ENCODE measurements at regions not wholly inside any gene's neighbourhood (a gene's known extent, or its start where the extent isn't known, plus 50 kb on each side); places are given as distances from the start of the nearest gene placed in this dataset.

DNA sequence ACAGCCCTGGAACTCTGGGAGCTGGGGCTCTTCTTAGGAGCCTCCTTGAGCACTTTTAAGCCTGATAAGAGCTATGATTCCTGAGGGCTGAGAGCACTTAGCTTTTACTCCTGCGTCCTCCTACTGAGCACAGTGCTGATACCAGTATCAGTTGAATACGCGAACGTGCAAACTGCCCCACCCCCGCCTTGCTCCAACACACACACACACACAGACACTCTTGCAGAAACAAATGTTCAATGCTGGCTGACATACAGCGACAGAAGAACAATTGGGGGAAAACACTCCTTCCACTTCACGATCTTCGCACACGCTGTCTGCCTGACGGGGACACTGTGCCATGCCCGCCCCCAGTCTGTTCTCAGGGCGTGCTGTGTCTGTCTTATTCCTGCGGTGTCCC is 57.2 kb upstream of the DLK1 start:
- TF ChIP-seq POLR2A (IDR thresholded peaks at IDR 0.05; ENCODE audit: borderline replicate concordance, extremely low read depth, insufficient read depth, insufficient read length) (no peak), RAD21 (IDR thresholded peaks at IDR 0.05; ENCODE audit: low read depth) (no peak), EZH2 (IDR thresholded peaks at IDR 0.05) (no peak), EZH2phosphoT487 (IDR thresholded peaks at IDR 0.05; ENCODE audit: borderline replicate concordance) (no peak), ZNF274 (IDR thresholded peaks at IDR 0.05; ENCODE audit: low read depth, low read length) (no peak), YY1 (IDR thresholded peaks at IDR 0.05; ENCODE audit: extremely low read depth, insufficient replicate concordance, low read depth, low read length) (no peak), ZFX (IDR thresholded peaks at IDR 0.05) (no peak), EGR1 (IDR thresholded peaks at IDR 0.05; ENCODE audit: low read depth) (no peak), CEBPB (IDR thresholded peaks at IDR 0.05; ENCODE audit: low read depth) (no peak), SP1 (IDR thresholded peaks at IDR 0.05; ENCODE audit: low read depth) (no peak)
- TF ChIP-seq, protein P1, sequence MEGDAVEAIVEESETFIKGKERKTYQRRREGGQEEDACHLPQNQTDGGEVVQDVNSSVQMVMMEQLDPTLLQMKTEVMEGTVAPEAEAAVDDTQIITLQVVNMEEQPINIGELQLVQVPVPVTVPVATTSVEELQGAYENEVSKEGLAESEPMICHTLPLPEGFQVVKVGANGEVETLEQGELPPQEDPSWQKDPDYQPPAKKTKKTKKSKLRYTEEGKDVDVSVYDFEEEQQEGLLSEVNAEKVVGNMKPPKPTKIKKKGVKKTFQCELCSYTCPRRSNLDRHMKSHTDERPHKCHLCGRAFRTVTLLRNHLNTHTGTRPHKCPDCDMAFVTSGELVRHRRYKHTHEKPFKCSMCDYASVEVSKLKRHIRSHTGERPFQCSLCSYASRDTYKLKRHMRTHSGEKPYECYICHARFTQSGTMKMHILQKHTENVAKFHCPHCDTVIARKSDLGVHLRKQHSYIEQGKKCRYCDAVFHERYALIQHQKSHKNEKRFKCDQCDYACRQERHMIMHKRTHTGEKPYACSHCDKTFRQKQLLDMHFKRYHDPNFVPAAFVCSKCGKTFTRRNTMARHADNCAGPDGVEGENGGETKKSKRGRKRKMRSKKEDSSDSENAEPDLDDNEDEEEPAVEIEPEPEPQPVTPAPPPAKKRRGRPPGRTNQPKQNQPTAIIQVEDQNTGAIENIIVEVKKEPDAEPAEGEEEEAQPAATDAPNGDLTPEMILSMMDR (IDR thresholded peaks at IDR 0.05 in 2 of 3, conservative IDR thresholded peaks at IDR 0.05 in 1 of 3; ENCODE audit: borderline replicate concordance in 1 of 3, insufficient read depth in 1 of 3, low read depth in 2 of 3, low read length in 2 of 3) = no peak
- TF ChIP-seq, protein P2, sequence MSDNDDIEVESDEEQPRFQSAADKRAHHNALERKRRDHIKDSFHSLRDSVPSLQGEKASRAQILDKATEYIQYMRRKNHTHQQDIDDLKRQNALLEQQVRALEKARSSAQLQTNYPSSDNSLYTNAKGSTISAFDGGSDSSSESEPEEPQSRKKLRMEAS (IDR thresholded peaks at IDR 0.05) = no peak
- TF ChIP-seq, protein P3, sequence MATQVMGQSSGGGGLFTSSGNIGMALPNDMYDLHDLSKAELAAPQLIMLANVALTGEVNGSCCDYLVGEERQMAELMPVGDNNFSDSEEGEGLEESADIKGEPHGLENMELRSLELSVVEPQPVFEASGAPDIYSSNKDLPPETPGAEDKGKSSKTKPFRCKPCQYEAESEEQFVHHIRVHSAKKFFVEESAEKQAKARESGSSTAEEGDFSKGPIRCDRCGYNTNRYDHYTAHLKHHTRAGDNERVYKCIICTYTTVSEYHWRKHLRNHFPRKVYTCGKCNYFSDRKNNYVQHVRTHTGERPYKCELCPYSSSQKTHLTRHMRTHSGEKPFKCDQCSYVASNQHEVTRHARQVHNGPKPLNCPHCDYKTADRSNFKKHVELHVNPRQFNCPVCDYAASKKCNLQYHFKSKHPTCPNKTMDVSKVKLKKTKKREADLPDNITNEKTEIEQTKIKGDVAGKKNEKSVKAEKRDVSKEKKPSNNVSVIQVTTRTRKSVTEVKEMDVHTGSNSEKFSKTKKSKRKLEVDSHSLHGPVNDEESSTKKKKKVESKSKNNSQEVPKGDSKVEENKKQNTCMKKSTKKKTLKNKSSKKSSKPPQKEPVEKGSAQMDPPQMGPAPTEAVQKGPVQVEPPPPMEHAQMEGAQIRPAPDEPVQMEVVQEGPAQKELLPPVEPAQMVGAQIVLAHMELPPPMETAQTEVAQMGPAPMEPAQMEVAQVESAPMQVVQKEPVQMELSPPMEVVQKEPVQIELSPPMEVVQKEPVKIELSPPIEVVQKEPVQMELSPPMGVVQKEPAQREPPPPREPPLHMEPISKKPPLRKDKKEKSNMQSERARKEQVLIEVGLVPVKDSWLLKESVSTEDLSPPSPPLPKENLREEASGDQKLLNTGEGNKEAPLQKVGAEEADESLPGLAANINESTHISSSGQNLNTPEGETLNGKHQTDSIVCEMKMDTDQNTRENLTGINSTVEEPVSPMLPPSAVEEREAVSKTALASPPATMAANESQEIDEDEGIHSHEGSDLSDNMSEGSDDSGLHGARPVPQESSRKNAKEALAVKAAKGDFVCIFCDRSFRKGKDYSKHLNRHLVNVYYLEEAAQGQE (IDR thresholded peaks at IDR 0.05; ENCODE audit: low read depth) = no peak
- TF ChIP-seq, protein P4, sequence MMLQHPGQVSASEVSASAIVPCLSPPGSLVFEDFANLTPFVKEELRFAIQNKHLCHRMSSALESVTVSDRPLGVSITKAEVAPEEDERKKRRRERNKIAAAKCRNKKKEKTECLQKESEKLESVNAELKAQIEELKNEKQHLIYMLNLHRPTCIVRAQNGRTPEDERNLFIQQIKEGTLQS (IDR thresholded peaks at IDR 0.05) = no peak

Data from HCT116 (cell line).